ENCODE measurements at regions not wholly inside any gene's neighbourhood (a gene's known extent, or its start where the extent isn't known, plus 50 kb on each side); places are given as distances from the start of the nearest gene placed in this dataset.
"Not testable (repeated sequence)": the region's sequence is repeated elsewhere in the genome, so short reads cannot be mapped to it uniquely, and the experiment has no call there.

GRCh38 chr14:80278293-80279023, 67.2 kb upstream of the DIO2 start:
- DNase-seq (ENCODE audit: low spot score) (no peak), ATAC-seq (no peak)
- TF ChIP-seq, protein P1, sequence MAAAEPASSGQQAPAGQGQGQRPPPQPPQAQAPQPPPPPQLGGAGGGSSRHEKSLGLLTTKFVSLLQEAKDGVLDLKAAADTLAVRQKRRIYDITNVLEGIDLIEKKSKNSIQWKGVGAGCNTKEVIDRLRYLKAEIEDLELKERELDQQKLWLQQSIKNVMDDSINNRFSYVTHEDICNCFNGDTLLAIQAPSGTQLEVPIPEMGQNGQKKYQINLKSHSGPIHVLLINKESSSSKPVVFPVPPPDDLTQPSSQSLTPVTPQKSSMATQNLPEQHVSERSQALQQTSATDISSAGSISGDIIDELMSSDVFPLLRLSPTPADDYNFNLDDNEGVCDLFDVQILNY (CRISPR knock-in tag; IDR thresholded peaks at IDR 0.05), result no peak
- TF ChIP-seq ETV6 (CRISPR knock-in tag; IDR thresholded peaks at IDR 0.05) (no peak), ZNF121 (CRISPR knock-in tag; IDR thresholded peaks at IDR 0.05) (no peak), KAT7 (CRISPR knock-in tag; IDR thresholded peaks at IDR 0.05; ENCODE audit: borderline replicate concordance) (no peak), FOXK1 (CRISPR knock-in tag; IDR thresholded peaks at IDR 0.05) (no peak), FOXP1 (CRISPR knock-in tag; IDR thresholded peaks at IDR 0.05; ENCODE audit: borderline replicate concordance) (no peak), RELA (CRISPR knock-in tag; IDR thresholded peaks at IDR 0.05; ENCODE audit: borderline replicate concordance) (no peak), ZNF671 (CRISPR knock-in tag; IDR thresholded peaks at IDR 0.05) (no peak), ZNF423 (CRISPR knock-in tag; IDR thresholded peaks at IDR 0.05) (no peak), SMAD4 (CRISPR knock-in tag; IDR thresholded peaks at IDR 0.05) (no peak)
- TF ChIP-seq, protein P2, sequence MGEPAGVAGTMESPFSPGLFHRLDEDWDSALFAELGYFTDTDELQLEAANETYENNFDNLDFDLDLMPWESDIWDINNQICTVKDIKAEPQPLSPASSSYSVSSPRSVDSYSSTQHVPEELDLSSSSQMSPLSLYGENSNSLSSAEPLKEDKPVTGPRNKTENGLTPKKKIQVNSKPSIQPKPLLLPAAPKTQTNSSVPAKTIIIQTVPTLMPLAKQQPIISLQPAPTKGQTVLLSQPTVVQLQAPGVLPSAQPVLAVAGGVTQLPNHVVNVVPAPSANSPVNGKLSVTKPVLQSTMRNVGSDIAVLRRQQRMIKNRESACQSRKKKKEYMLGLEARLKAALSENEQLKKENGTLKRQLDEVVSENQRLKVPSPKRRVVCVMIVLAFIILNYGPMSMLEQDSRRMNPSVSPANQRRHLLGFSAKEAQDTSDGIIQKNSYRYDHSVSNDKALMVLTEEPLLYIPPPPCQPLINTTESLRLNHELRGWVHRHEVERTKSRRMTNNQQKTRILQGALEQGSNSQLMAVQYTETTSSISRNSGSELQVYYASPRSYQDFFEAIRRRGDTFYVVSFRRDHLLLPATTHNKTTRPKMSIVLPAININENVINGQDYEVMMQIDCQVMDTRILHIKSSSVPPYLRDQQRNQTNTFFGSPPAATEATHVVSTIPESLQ (CRISPR knock-in tag; IDR thresholded peaks at IDR 0.05), result no peak
- Mint-ChIP-seq H3K4me1 (no peaks in the 10 kb centered on the region), H3K27ac (no peak overlapping the region), H3K4me3 (no peak overlapping the region), H3K9me3 (peaks cover 61% of the 10 kb centered on the region), H3K27me3 (ENCODE audit: low read depth) (no peaks in the 10 kb centered on the region), H3K36me3 (peaks cover 29% of the 10 kb centered on the region)
- POLR2A ChIA-PET, result no interaction called here
- CTCF ChIA-PET, result no interaction called here

DNA sequence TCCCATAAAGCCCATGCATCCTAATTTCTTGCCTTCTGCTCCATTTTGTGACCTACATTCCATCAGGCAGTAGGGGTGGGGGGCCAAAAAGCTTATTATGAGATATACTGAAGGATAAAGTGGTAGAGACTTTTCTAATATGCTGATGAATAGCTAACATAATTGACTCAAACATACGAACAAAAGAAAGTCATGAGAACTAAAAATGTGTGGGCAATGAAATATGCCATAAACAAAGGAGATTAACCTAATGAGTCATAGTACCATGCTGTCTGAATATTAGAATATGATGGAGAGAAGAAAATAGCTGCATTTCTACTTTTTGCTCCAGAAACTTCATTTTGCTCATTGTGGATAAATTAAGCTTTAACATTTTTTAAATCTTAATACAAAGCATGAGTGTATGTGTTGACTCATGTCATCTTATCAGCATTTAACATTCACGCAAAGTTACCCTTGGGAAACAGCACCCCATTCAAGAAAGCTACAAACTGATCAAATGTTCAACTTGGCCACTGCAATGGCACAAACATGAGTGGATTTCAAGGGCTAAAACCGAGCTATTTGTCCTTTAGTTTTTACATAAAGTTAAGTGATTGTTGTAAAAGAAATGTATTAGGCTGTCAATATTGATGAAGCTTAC, 64.0 kb upstream of the DIO2 start:
- Mint-ChIP-seq H3K4me1 (no peaks in the 10 kb centered on the region), H3K9me3 (peaks cover 52% of the 10 kb centered on the region), H3K4me3 (no peak overlapping the region), H3K27me3 (ENCODE audit: low read depth) (no peaks in the 10 kb centered on the region), H3K27ac (no peak overlapping the region), H3K36me3 (peaks cover 29% of the 10 kb centered on the region)
- TF ChIP-seq E2F4 (CRISPR knock-in tag; IDR thresholded peaks at IDR 0.05; ENCODE audit: borderline replicate concordance, low read depth) (no peak), MYBL2 (CRISPR knock-in tag; IDR thresholded peaks at IDR 0.05) (no peak), OVOL2 (CRISPR knock-in tag; IDR thresholded peaks at IDR 0.05; ENCODE audit: borderline replicate concordance) (no peak), ZNF425 (CRISPR knock-in tag; conservative IDR thresholded peaks at IDR 0.05) (no peak), IRF2 (CRISPR knock-in tag; IDR thresholded peaks at IDR 0.05; ENCODE audit: borderline replicate concordance, low read depth) (no peak), CBFB (CRISPR knock-in tag; IDR thresholded peaks at IDR 0.05; ENCODE audit: low read depth) (no peak)
- TF ChIP-seq, protein P2 (CRISPR knock-in tag; IDR thresholded peaks at IDR 0.05), result no peak
- TF ChIP-seq, protein P3, sequence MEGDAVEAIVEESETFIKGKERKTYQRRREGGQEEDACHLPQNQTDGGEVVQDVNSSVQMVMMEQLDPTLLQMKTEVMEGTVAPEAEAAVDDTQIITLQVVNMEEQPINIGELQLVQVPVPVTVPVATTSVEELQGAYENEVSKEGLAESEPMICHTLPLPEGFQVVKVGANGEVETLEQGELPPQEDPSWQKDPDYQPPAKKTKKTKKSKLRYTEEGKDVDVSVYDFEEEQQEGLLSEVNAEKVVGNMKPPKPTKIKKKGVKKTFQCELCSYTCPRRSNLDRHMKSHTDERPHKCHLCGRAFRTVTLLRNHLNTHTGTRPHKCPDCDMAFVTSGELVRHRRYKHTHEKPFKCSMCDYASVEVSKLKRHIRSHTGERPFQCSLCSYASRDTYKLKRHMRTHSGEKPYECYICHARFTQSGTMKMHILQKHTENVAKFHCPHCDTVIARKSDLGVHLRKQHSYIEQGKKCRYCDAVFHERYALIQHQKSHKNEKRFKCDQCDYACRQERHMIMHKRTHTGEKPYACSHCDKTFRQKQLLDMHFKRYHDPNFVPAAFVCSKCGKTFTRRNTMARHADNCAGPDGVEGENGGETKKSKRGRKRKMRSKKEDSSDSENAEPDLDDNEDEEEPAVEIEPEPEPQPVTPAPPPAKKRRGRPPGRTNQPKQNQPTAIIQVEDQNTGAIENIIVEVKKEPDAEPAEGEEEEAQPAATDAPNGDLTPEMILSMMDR (IDR thresholded peaks at IDR 0.05), result no peak
- ATAC-seq, result no peak
- ChIA-PET POLR2A (no interaction called here), CTCF (no interaction called here)
- DNase-seq (ENCODE audit: low spot score), result no peak

DNA sequence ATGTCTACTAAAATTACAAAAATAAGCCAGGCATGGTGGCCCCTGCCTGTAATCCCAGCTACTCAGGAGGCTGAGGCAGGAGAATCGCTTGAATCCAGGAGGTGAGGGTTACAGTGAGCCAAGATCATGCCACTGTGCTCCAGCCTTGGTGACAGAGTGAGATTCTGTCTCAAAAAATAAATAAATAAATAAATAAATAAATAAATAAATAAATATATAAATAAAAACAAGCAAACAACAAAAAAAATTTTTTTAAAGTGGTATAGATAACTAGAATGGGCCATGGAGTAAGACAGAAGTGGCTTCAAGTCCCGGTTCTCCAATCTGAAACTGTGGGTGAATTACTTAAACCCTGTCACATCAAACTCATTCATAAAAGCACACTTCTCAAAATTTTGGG, 63.0 kb upstream of the DIO2 start:
- POLR2A ChIA-PET; H3K4me3 Mint-ChIP-seq; DNase-seq (ENCODE audit: low spot score); H3K27ac Mint-ChIP-seq; H3K4me1 Mint-ChIP-seq; H3K27me3 Mint-ChIP-seq (ENCODE audit: low read depth); CTCF ChIA-PET; ATAC-seq: not testable (repeated sequence)
- H3K36me3 Mint-ChIP-seq, result peaks cover 27% of the 10 kb centered on the region
- H3K9me3 Mint-ChIP-seq, result peaks cover 44% of the 10 kb centered on the region
